ENCODE measurements at regions not wholly inside any gene's neighbourhood (a gene's known extent, or its start where the extent isn't known, plus 50 kb on each side); places are given as distances from the start of the nearest gene placed in this dataset.

DNA sequence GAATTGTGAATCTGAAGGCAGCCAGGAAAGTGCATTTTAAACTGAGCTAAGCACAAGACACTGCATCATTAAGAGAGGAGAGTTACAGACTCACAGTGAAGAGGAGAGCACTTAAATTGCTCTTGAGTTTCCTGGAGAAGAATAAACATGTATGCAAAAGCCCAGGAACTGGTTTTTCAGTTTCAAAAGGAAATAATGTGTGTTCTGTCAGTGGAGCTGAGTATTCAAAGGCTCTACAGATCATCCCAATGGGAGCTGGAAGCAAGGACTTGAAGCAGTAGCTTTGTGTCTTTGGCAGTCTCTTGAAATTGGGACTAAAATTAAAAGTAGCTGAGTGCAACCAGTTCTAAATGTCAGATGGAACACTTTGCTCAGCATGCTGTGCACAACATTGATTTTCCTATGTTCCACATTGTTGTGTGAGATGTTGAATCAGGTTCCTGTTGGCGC, 147.5 kb upstream of the ANK2 start:
- Histone ChIP-seq H3K79me2 (replicated peaks; ENCODE audit: insufficient read depth, low read length) (no peaks in the 10 kb centered on the region), H3K36me3 (ENCODE audit: insufficient read depth, low read length) (no peaks in the 10 kb centered on the region), H3F3A (ENCODE audit: insufficient read depth, low read length, poor library complexity, severe bottlenecking) (no peaks in the 10 kb centered on the region), H3K4me2 (ENCODE audit: low read length) (no peak overlapping the region), H2AFZ (ENCODE audit: low read depth, low read length) (no peak overlapping the region), H3K4me3 (ENCODE audit: low read length) (no peak overlapping the region), H3K9me3 (ENCODE audit: low read length) (no peaks in the 10 kb centered on the region), H3K27ac (ENCODE audit: low read length) (no peak overlapping the region), H3K9me2 (ENCODE audit: insufficient read depth, low read length) (no peaks in the 10 kb centered on the region), H3K9ac (ENCODE audit: low read length) (no peak overlapping the region), H4K20me1 (ENCODE audit: insufficient read depth) (no peaks in the 10 kb centered on the region), H3K27me3 (ENCODE audit: insufficient read depth, low read depth, low read length) (no peaks in the 10 kb centered on the region)
- no peak for TF ChIP-seq RAD21 (conservative IDR thresholded peaks at IDR 0.05)
- no peak for TF ChIP-seq POLR2AphosphoS5 (IDR thresholded peaks at IDR 0.05)
- TF ChIP-seq, protein P1, sequence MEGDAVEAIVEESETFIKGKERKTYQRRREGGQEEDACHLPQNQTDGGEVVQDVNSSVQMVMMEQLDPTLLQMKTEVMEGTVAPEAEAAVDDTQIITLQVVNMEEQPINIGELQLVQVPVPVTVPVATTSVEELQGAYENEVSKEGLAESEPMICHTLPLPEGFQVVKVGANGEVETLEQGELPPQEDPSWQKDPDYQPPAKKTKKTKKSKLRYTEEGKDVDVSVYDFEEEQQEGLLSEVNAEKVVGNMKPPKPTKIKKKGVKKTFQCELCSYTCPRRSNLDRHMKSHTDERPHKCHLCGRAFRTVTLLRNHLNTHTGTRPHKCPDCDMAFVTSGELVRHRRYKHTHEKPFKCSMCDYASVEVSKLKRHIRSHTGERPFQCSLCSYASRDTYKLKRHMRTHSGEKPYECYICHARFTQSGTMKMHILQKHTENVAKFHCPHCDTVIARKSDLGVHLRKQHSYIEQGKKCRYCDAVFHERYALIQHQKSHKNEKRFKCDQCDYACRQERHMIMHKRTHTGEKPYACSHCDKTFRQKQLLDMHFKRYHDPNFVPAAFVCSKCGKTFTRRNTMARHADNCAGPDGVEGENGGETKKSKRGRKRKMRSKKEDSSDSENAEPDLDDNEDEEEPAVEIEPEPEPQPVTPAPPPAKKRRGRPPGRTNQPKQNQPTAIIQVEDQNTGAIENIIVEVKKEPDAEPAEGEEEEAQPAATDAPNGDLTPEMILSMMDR (IDR thresholded peaks at IDR 0.05; ENCODE audit: poor library complexity, severe bottlenecking), result no peak
- no peak for TF ChIP-seq EP300 (conservative IDR thresholded peaks at IDR 0.05; ENCODE audit: poor library complexity, severe bottlenecking)
- TF ChIP-seq TAF1 (IDR thresholded peaks at IDR 0.05; ENCODE audit: low read depth), result no peak
- no peak for TF ChIP-seq EZH2 (IDR thresholded peaks at IDR 0.05; ENCODE audit: borderline replicate concordance, insufficient read depth, low read length, poor library complexity, severe bottlenecking)
- TF ChIP-seq MXI1 (conservative IDR thresholded peaks at IDR 0.05; ENCODE audit: poor library complexity, severe bottlenecking), result no peak
- TF ChIP-seq, protein P2, sequence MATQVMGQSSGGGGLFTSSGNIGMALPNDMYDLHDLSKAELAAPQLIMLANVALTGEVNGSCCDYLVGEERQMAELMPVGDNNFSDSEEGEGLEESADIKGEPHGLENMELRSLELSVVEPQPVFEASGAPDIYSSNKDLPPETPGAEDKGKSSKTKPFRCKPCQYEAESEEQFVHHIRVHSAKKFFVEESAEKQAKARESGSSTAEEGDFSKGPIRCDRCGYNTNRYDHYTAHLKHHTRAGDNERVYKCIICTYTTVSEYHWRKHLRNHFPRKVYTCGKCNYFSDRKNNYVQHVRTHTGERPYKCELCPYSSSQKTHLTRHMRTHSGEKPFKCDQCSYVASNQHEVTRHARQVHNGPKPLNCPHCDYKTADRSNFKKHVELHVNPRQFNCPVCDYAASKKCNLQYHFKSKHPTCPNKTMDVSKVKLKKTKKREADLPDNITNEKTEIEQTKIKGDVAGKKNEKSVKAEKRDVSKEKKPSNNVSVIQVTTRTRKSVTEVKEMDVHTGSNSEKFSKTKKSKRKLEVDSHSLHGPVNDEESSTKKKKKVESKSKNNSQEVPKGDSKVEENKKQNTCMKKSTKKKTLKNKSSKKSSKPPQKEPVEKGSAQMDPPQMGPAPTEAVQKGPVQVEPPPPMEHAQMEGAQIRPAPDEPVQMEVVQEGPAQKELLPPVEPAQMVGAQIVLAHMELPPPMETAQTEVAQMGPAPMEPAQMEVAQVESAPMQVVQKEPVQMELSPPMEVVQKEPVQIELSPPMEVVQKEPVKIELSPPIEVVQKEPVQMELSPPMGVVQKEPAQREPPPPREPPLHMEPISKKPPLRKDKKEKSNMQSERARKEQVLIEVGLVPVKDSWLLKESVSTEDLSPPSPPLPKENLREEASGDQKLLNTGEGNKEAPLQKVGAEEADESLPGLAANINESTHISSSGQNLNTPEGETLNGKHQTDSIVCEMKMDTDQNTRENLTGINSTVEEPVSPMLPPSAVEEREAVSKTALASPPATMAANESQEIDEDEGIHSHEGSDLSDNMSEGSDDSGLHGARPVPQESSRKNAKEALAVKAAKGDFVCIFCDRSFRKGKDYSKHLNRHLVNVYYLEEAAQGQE (IDR thresholded peaks at IDR 0.05; ENCODE audit: borderline replicate concordance), result no peak
- TF ChIP-seq SMC3 (conservative IDR thresholded peaks at IDR 0.05; ENCODE audit: poor library complexity), result no peak

DNA sequence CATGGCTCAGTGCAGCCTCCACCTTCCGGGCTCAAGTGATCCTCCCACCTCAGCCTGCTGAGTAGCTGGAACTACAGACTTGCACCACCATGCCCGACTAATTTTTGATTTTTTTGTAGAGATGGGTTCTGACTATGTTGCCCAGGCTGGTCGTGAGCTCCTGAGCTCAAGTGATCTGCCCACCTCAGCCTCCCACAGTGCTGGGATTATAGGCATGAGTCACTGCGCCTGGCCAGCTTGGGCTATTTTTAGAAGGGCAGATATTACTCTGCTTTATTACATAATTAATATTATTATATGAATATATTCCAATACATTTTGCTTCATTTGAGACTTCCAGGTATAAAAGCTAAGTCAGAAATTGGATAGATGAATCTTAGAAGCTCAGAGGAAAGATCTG, 143.7 kb upstream of the ANK2 start:
- H3K36me3 ChIP-seq (ENCODE audit: insufficient read depth, low read length), result no peaks in the 10 kb centered on the region
- no peak overlapping the region for H3K4me2 ChIP-seq (ENCODE audit: low read length)

More for the DNA sequence above, 143.7 kb upstream of the ANK2 start:
- Histone ChIP-seq H3F3A (ENCODE audit: insufficient read depth, low read length, poor library complexity, severe bottlenecking) (no peaks in the 10 kb centered on the region), H3K9me2 (ENCODE audit: insufficient read depth, low read length) (no peaks in the 10 kb centered on the region), H3K27me3 (ENCODE audit: insufficient read depth, low read depth, low read length) (no peaks in the 10 kb centered on the region), H2AFZ (ENCODE audit: low read depth, low read length) (no peak overlapping the region), H3K79me2 (replicated peaks; ENCODE audit: insufficient read depth, low read length) (no peaks in the 10 kb centered on the region), H4K20me1 (ENCODE audit: insufficient read depth) (no peaks in the 10 kb centered on the region), H3K4me3 (ENCODE audit: low read length) (no peak overlapping the region), H3K9me3 (ENCODE audit: low read length) (no peaks in the 10 kb centered on the region), H3K9ac (ENCODE audit: low read length) (no peak overlapping the region), H3K27ac (ENCODE audit: low read length) (no peak overlapping the region)
- TF ChIP-seq POLR2AphosphoS5 (IDR thresholded peaks at IDR 0.05), result no peak
- no peak for TF ChIP-seq SMC3 (conservative IDR thresholded peaks at IDR 0.05; ENCODE audit: poor library complexity)
- no peak for TF ChIP-seq MXI1 (conservative IDR thresholded peaks at IDR 0.05; ENCODE audit: poor library complexity, severe bottlenecking)
- TF ChIP-seq RAD21 (conservative IDR thresholded peaks at IDR 0.05), result no peak
- TF ChIP-seq TAF1 (IDR thresholded peaks at IDR 0.05; ENCODE audit: low read depth), result no peak
- no peak for TF ChIP-seq EP300 (conservative IDR thresholded peaks at IDR 0.05; ENCODE audit: poor library complexity, severe bottlenecking)
- no peak for TF ChIP-seq EZH2 (IDR thresholded peaks at IDR 0.05; ENCODE audit: borderline replicate concordance, insufficient read depth, low read length, poor library complexity, severe bottlenecking)
- TF ChIP-seq, protein P2 (IDR thresholded peaks at IDR 0.05; ENCODE audit: borderline replicate concordance), result no peak
- TF ChIP-seq, protein P1 (IDR thresholded peaks at IDR 0.05; ENCODE audit: poor library complexity, severe bottlenecking), result no peak

All from neural cell (in vitro differentiated cells).